ENCODE measurements at regions not wholly inside any gene's neighbourhood (a gene's known extent, or its start where the extent isn't known, plus 50 kb on each side); places are given as distances from the start of the nearest gene placed in this dataset.

DNA sequence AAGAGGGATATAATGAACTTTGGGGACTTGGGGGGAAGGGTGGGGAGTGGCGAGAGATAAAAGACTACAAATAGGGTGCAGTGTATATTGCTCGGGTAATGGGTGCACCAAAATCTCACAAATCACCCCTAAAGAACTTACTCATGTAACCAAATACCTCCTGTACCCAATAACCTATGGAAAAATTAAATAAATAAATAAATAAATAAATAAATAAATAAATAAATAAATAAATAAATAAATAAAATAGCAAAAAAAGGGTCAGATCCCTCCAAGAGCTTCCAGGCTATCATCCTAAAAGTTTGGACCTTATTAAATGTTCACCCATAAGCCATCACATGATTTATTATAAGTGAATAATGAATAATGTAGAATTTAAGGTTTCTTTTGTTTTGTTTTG, 636.1 kb upstream of the C16orf82 start:
- DNase-seq (ENCODE audit: low spot score) (no peak), ATAC-seq (no peak), FAIRE-seq (no peak)
- POLR2A ChIA-PET = no interaction called here
- Histone ChIP-seq H3K4me3 (replicated peaks in 1 of 3; ENCODE audit: insufficient read depth in 1 of 3, low read depth in 2 of 3, low read length in 3 of 3) (no peak overlapping the region), H3K9ac (ENCODE audit: insufficient read depth, low read depth, low read length) (no peak overlapping the region), H3K79me2 (ENCODE audit: insufficient read depth, low read length) (no peaks in the 10 kb centered on the region), H3K9me3 (ENCODE audit: low read length) (peaks cover 14% of the 10 kb centered on the region; the same call in 1 of the 2 replicates), H3K4me1 (ENCODE audit: insufficient read depth, low read length) (no peaks in the 10 kb centered on the region), H3K27ac (ENCODE audit: extremely low read length, insufficient read depth, low read length) (no peak overlapping the region), H2AFZ (ENCODE audit: low read length) (no peak overlapping the region), H3K4me2 (ENCODE audit: low read depth, low read length) (no peak overlapping the region), H3K36me3 (replicated peaks in 1 of 2; ENCODE audit: control insufficient read depth in 1 of 2, insufficient read depth in 2 of 2, low read length in 2 of 2) (no peaks in the 10 kb centered on the region), H4K20me1 (ENCODE audit: insufficient read depth, low read length) (no peaks in the 10 kb centered on the region), H3K27me3 (ENCODE audit: control insufficient read depth in 1 of 2, insufficient read depth in 2 of 2, low read length in 2 of 2) (no peaks in the 10 kb centered on the region)
- intact Hi-C loops (cut with micrococcal nuclease; ENCODE audit: unreplicated experiment) = no loop called here
- in situ Hi-C loops (cut with HindIII; ENCODE audit: extremely low pct_ligation_motif_present, low pct_unique_long_range_greater_than_20kb) = no loop called here
- CTCF ChIA-PET (ENCODE audit: low intra/inter-chr PET ratio, low total read pairs) = no interaction called here
- BruUV-seq (replicated peaks) = no TSS peak
- 8% methylated on average over 2 of the region's 2 CpGs for WGBS (ENCODE audit: low lambda C conversion rate)
- TF ChIP-seq, protein P1, sequence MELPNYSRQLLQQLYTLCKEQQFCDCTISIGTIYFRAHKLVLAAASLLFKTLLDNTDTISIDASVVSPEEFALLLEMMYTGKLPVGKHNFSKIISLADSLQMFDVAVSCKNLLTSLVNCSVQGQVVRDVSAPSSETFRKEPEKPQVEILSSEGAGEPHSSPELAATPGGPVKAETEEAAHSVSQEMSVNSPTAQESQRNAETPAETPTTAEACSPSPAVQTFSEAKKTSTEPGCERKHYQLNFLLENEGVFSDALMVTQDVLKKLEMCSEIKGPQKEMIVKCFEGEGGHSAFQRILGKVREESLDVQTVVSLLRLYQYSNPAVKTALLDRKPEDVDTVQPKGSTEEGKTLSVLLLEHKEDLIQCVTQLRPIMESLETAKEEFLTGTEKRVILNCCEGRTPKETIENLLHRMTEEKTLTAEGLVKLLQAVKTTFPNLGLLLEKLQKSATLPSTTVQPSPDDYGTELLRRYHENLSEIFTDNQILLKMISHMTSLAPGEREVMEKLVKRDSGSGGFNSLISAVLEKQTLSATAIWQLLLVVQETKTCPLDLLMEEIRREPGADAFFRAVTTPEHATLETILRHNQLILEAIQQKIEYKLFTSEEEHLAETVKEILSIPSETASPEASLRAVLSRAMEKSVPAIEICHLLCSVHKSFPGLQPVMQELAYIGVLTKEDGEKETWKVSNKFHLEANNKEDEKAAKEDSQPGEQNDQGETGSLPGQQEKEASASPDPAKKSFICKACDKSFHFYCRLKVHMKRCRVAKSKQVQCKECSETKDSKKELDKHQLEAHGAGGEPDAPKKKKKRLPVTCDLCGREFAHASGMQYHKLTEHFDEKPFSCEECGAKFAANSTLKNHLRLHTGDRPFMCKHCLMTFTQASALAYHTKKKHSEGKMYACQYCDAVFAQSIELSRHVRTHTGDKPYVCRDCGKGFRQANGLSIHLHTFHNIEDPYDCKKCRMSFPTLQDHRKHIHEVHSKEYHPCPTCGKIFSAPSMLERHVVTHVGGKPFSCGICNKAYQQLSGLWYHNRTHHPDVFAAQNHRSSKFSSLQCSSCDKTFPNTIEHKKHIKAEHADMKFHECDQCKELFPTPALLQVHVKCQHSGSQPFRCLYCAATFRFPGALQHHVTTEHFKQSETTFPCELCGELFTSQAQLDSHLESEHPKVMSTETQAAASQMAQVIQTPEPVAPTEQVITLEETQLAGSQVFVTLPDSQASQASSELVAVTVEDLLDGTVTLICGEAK (IDR thresholded peaks at IDR 0.05) = no peak
- TF ChIP-seq, protein P1 (CRISPR knock-in tag; IDR thresholded peaks at IDR 0.05) = no peak
- TF ChIP-seq, protein P2, sequence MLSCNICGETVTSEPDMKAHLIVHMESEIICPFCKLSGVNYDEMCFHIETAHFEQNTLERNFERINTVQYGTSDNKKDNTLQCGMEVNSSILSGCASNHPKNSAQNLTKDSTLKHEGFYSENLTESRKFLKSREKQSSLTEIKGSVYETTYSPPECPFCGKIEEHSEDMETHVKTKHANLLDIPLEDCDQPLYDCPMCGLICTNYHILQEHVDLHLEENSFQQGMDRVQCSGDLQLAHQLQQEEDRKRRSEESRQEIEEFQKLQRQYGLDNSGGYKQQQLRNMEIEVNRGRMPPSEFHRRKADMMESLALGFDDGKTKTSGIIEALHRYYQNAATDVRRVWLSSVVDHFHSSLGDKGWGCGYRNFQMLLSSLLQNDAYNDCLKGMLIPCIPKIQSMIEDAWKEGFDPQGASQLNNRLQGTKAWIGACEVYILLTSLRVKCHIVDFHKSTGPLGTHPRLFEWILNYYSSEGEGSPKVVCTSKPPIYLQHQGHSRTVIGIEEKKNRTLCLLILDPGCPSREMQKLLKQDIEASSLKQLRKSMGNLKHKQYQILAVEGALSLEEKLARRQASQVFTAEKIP (CRISPR knock-in tag; IDR thresholded peaks at IDR 0.05; ENCODE audit: borderline replicate concordance) = no peak
- TF ChIP-seq ZNF430 (CRISPR knock-in tag; IDR thresholded peaks at IDR 0.05) = no peak
- TF ChIP-seq ZNF260 (CRISPR knock-in tag; IDR thresholded peaks at IDR 0.05; ENCODE audit: borderline replicate concordance, low read depth) = no peak
- no peak for TF ChIP-seq NCOA1 (CRISPR knock-in tag; IDR thresholded peaks at IDR 0.05)
- TF ChIP-seq MEIS2 (CRISPR knock-in tag; IDR thresholded peaks at IDR 0.05) = no peak
- no peak for TF ChIP-seq THAP11 (CRISPR knock-in tag; IDR thresholded peaks at IDR 0.05)
- no peak for TF ChIP-seq THAP7 (CRISPR knock-in tag; IDR thresholded peaks at IDR 0.05)
- TF ChIP-seq EED (CRISPR knock-in tag; IDR thresholded peaks at IDR 0.05) = no peak
- TF ChIP-seq IKZF1 (IDR thresholded peaks at IDR 0.05) = no peak
- TF ChIP-seq, protein P3, sequence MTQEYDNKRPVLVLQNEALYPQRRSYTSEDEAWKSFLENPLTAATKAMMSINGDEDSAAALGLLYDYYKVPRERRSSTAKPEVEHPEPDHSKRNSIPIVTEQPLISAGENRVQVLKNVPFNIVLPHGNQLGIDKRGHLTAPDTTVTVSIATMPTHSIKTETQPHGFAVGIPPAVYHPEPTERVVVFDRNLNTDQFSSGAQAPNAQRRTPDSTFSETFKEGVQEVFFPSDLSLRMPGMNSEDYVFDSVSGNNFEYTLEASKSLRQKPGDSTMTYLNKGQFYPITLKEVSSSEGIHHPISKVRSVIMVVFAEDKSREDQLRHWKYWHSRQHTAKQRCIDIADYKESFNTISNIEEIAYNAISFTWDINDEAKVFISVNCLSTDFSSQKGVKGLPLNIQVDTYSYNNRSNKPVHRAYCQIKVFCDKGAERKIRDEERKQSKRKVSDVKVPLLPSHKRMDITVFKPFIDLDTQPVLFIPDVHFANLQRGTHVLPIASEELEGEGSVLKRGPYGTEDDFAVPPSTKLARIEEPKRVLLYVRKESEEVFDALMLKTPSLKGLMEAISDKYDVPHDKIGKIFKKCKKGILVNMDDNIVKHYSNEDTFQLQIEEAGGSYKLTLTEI (CRISPR knock-in tag; conservative IDR thresholded peaks at IDR 0.05) = no peak

Data from HepG2 (cell line).